Endometrium (tissue), 2 donors: ENCODE measurements at regions not wholly inside any gene's neighbourhood (a gene's known extent, or its start where the extent isn't known, plus 50 kb on each side); places are given as distances from the start of the nearest gene placed in this dataset.

Source experiments
- FAIRE-seq: peaks from 2 replicates; lab custom pipeline; 2012; peaks lifted over from hg19 to GRCh38; lab: Jason Lieb, UNC
- donor health status: control.
- donor health status: control.

DNA sequence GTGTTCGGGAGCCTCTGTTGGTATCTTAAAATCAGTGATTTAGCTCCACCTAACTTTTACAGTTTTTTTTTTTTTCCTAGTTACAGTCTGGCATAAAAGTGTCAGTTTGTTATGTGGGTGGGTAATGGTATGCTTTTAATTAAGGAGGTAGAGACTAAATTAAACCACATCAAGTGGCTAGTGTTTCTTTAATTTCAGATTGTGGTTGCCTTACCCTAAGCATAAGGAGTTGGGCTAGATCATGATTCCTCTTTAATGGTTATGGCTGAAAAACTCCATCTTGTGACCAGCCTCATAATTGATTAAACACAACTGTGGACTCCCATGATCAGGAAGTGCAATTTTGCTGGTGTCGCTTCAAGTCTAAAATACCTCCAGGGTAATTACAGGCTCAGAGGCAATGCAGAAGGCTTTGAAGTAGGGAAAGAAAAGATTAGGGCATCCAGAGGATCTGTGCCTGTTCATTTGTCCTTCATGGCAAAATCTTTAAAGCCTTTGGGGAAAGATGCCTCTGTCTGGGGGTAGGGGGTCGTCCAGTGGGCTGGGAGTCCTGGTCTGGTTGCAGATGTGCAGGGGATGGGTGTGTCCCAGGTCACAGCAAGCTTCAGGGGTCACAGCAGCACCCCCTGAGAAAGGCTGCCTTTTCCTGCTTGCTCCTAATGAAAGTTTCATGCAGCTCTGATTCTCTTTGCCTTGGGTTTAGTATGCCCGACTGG lies 579.2 kb downstream of the BCL11A start:
- no peak for FAIRE-seq

DNA sequence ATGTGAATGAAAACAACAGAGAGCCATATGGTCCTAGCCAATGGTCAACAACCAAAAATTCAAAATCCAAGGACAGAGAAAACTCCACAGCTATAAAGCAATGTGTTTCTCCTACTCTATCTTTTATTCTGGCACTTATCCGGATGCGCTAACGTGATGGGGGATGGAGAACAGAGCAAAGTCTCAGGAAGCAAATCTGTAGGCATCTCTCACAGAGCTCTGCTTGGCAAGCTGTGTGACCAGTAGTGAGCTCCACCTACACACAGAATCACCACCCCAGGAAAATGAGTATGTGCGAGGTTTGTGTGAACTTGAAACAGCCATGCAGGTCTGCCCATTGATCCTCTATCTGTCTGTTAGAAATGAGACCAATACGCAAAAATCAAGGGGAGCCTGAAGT lies 584.3 kb downstream of the BCL11A start:
- no peak for FAIRE-seq

DNA sequence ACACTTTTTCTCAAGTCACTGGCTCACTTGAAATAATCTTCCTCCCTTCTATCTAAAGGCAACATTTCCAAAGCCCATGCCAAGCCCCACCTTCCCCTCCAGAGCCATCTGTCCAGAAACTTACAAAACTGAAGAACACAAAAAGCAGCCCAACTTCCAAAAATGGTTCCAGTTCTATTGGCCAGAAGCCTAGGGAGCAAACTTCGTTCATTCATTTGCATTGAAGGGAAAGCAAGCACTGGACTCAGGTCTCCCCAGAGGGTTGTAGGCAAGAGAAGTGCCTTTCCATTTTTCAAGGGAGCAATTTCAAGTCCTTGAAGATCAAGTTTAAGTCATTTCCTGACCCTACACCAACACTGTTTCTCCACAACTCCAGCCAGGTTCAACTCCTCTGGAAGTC lies 585.0 kb downstream of the BCL11A start:
- no peak for FAIRE-seq

DNA sequence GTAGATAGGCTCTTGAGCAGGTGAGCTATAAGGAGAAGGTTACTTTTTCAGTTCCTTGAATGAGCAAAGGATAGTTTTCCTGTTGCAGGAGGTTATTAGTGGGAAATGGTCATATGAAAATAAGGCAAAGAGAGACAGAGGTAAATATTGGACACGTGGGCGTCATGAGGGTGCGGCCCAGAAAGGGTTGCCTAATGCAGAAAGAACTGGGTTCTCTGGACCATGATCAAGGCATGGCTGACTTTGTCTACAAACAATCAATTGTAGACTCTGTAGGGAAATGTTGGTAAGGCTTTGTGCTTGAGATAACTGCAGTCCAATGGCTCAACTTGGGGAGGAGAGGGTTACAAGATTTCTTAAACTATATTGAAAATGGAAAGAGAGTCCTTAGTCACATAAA lies 585.8 kb downstream of the BCL11A start:
- no peak for FAIRE-seq

DNA sequence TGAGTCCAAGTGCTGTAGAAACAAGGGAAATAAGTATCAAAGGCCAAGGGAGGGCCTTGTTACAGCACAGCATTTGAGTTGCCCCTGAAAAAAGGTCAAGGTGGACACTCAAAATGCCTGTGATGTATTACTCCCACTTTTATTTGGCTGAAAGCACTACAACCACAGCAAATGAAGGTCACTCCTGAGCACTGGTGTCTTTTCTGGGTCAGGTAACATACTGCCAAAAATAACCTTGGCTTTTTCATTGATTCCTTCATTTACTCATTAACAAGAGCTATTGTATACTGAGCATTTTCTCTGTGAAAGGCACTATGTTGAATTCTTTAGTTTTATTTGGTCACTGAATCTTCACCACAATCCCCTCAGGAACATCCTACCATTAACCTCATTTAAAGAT lies 590.3 kb downstream of the BCL11A start:
- FAIRE-seq = no peak

DNA sequence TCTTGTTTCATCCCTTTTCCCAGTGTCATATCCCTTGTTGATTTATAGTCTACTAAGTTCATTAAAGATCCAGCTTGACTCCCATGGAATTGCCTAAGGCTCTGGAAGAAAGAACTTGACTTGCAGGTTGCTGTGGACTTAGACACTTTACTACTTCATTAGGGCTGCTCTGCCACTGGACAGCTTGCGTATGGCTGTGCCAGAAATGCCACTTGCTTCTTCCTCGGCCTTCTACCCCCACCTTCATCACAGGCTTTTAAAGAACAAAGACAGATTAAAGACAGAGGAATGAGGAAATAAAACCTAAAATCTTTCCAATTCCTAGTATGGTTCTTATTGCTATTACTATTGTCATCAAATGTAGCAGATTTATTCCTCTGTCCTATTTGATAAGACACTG lies 591.7 kb downstream of the BCL11A start:
- FAIRE-seq = no peak

DNA sequence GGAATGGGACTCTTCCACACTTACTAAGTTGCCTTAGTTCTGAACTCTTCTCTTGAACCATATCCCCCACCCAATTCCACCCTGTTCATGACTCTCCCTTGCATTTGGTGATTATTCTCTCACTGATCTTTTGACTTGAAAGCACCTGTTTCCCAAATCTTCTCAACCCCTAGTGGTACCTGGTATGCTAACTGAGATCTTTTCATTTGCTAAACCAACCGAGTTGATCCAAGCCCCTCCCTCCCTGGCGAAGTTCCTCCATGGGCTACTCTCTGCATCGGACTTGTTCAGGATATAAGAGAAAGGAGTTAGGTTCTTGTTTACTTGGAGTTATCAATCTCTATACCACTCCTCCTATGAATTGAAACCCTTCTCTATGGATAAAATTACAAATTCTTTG lies 593.5 kb downstream of the BCL11A start:
- no peak for FAIRE-seq

DNA sequence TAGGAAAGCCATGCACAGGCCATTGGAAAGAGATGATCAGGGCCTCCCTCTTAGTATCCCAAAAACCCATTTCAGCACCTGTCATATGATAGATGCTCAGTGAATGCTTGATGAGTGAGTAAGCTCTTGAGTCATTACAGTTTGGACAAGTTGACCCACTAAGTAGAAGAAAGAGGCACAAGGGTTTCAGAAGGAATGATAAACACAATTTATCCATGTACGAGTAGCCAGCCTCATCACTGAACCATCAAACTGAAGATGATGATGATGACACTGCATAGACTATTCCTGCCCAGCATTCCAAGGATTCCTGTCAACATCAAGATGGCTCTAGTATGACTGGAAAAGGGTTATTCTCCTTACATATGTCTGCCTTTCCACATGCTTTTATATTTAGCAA lies 596.0 kb downstream of the BCL11A start:
- no peak for FAIRE-seq

DNA sequence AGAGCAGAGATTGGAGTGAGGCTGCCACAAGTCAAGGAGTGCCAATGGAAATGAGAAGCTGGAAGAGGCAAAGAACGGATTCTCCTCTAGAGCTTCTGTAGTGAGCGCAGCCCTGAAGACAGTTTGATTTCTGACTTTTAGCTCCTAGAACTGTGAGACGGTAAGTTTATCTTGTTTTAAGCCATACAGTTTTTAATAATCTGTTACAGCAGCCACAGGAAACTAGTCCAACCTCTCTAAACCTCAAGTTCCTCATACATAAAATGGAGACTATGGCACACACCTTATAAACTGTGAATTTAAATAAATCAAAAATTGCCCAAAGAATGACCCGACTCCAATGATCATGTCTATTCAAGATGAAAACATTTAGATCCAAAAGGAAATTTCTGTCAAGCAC lies 596.5 kb downstream of the BCL11A start:
- FAIRE-seq = no peak

DNA sequence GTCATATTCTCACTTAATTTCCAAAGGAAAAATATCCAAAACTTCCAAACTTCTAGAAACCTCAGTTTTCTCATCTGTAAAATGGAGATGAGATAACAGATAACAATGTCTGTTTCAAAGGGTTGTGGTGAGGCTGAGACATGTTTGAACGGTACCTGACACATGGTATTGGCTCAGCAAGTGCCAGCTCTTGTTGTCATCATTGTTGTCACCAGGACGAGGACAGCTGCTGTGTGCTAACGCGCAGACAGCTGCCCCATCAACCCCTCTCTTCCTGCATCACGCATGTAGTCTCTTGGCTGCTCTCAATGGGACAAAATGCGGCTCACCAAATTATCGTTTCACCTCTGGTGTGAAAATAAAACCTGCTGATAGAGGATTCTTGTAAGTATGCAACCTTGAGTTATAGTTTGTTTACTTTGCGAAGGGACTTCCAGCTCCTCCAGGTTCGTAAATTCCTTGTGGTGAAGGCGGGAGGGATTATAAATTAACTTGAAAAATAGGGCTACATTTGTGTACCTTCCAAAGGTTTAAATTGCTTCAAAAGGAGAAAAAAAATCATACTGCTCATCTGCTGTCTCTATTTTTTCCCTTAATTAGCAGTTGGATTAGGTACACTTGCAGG lies 605.4 kb downstream of the BCL11A start:
- FAIRE-seq = no peak

DNA sequence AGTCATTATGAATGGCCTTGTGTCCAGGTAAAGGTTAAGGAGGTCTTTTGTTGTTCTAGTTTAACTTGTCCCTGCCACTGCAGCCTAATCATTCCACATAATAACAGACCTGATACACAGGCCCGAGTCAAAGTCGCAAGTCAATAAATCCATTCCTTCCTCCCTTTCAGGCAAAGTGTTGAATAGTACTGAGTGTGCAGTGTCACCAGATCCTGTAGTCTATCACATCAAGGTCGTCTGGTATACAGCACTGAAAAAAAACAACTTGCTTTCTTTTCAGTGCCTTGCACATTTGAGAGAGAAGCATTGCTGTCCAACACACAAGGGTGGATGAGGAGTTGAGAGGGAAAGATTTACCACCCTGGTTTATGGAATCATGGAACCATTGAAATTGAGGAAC lies 606.2 kb downstream of the BCL11A start:
- FAIRE-seq = no peak

DNA sequence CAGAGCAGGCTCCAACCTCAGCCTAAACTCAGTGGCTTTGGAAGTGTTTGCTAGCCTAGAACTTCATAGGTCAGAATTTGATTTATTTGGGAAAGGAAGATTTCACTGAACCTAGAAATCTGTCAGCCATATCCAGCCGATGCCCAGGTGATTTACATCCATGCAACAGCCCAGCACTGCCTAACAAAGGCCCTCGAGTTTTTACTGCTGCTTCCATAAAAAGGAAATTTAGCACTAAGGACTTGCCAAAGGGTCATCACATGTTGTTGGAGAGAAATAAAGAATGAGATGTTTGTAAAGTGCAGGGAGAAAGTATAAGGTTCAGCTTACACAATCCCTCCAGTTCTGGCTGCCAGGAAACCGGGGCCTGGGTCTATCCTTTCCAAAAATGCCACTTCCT lies 614.2 kb downstream of the BCL11A start:
- no peak for FAIRE-seq

DNA sequence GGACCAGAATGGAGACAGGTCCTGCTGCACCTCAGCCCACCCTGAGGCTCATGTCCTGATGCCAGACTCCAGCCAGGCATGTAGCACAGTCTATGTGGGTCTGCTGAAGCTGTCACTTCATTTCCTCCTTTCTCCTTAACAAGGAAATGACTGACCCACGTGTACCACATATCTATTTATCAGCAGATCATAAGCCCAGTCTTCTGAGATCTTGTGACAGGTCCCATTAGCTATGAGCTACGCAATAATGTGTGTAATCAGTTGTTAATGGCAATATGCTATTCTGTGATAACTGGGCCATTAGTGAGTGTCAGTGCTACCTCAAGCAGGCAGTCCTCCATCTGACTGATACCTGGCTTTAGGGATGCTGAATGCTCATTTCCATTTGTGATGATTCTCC lies 615.3 kb downstream of the BCL11A start:
- no peak for FAIRE-seq

DNA sequence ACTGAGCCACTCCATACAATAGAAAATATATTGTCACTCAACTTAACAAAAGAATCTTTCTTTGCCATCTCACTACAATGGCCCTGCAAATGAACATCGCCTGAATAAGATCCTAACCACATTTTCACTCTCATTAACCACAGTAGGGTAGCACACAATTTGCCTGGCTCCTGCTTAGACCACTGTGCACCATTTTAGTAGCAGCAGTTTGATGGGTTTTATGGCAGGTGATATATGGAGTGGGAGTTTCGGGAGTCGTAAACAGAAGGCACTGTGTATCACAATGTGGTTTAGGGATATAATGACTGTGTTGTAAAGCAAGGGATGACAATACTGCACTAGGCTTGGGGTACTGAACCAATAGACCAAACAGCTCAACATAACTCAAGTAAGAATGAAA lies 617.4 kb downstream of the BCL11A start:
- FAIRE-seq = no peak

DNA sequence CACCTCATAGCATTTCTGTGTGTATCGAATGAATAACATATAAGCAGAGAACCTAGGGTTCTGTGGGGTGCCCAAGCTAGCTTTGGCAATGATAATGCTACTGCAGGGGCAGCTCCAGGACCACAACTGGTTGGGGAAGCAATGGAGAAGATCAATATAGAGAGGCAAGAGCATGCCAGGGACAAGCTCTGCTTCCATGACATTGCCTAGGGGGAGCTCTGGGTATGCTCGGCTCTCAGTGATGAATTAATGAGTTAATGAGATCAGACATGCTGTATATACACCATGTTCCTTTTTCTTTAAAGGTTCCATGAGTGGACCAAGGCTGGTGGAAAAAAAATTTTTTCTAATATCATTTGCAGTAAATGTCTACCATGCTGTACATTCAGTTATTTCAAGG lies 618.4 kb downstream of the BCL11A start:
- no peak for FAIRE-seq

DNA sequence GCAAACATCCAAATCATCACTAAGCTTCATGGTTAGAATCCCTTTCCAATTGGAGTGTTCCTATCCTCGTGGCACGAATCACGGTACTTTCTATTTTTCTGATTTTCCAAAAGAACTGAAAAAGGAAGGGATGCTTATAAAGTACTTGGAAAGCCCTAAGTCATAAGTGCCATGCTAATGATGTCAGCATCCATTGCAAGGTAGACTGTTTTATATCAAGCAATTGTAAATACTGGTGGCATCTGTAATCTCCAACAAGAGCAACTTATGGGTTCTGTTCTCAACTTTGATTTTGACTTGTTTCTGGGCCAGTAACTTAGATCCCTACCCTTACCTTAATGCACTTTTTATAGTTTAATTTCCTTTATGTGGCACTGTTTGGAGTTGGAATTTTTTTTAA lies 619.5 kb downstream of the BCL11A start:
- FAIRE-seq = no peak

DNA sequence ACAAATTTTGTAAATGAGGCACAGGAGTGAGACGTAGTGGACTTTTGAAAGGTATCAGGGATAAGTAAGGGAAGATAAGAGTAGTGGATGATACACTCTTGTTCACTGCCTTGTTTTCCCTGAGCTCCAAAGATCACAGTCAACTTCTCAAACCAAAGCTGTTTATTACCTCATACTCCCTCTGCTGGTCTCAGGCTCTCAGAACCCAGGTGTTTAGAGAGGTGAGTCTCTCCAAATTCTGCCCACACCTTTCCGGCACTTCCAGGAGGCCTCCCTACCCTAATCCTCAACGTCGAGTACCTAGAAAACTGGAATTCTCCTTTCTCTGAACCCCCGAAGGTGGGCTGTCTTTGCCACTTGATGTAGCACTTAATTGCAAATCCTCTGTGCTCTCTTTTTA lies 621.1 kb downstream of the BCL11A start:
- FAIRE-seq = no peak

DNA sequence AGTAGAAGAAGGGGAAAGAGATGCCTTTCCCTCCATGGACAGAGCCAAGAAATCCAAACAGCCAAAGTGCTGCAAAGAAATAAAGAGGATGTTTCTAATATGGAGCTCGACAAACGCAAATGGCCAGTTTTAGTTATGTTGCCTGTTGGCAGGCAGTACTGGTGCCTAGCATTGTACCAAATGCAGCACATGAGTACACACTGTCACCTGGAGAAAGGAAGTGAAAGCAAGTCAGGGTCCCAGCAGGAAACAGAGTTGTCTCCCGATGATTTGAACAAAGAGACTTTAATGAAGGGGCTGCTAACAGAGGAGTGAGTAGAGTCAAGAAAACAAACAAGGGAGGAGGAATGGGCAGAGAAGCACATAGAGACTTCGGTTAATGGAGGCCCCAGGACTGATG lies 623.0 kb downstream of the BCL11A start:
- no peak for FAIRE-seq

DNA sequence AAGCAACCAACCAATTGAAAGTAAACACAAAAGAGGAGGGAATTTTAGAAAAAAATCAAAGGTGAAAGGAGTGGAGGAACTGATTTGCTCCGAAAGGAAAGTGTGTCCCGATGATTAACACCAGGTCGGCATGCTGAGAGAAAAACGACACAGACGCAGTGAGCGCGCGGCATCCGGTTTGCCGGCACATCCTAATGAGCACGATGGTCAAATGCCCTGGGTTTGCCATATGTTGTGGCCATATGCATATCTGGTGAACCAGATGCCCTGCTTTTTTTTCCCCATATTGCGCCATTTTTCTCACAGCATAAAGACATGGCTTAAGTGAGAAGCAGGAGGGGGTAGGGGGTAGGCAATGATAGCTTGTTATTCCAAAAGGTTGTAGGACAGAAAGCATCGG lies 626.7 kb downstream of the BCL11A start:
- no peak for FAIRE-seq

DNA sequence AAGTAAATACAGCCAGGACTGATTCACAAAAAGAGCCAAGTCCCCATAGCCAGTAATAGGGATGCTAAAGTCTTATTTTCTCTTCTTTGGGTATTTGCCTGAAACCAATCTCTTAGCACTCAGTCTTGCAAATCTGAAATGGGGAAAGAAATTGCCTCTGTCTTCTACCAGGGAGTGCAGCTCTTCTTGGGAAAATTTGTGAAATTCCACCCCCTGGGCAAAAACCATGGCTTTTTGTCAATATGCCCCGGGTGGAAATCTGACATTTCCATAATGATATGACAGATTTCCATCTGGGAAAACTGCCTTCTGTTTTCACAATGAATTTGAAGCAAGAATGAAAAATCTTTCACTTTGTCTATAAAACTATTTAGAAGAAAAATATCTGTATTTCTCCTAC lies 628.1 kb downstream of the BCL11A start:
- FAIRE-seq = no peak

DNA sequence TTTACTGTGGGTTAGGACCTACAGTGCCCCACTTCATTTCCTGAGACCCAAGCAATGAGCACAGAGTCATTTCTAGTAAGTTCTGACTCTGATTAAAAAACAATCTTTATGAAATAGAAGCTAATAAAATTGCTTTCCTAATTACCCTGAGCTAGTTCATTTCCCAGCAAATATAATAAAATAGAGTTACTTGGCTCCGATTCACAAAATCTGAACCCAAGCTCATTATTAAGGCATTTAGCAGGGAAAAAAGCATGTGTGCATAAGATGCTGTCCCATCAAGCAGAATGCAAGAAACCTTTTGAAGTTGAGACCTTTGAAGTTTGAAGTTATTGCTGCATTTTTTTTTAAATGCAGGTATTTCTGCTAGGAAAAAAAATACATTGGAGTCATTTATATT lies 629.1 kb downstream of the BCL11A start:
- no peak for FAIRE-seq

DNA sequence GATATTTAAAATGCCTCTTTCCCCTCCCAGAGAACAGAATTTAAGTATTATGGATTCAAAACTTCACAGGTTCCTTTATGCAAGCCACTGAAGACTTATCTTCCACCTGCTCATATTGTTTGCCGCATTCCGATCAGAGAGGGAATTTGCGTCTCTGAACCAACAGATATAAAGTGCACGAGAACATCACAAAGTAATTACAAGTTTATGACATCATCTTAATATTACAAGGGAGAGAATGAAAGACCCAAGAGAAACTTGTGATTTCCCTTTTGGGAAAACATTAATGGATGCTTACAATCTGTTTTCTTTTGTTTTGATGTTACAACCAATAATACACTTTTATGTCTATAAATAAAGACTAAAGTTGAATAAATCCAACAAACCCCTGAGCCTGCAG lies 631.0 kb downstream of the BCL11A start:
- peak; percentile 96 for FAIRE-seq

DNA sequence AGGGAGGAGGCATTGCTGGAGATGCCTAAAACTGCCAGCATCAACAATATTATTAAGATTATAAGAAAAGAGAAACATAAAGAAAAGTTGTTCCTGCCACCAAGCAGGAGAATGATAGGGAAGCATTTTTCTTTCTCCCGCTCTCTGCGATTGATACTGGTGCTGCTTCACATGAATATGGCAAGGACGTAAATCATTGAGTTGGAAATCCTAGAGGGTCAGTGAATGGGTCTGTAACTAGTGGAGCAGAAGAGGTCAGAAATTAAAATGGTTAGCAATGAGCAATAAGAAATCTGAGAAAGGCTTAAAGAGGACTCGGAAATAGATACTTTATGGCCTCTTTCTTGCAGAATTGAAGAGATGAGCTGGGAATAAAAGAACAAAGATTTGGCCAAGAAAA lies 631.7 kb downstream of the BCL11A start:
- no peak for FAIRE-seq

DNA sequence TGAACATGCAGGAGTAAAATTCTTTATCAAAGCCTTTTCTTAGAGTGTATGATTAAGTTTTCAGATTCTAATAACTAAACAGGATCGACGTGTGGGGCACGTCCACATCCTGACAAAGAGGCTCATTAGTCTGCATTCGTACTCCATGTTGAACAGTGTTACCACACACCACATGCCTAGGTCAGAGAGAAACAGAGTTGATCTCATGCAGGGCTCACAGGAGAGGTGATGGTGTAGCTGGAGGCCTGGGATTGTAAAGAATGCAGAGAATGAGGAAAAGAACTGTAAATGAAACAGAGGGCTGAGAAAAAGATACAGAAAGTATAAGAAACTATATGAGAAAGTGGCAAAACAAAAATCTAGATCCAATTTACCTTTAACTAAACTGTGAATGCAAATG lies 632.5 kb downstream of the BCL11A start:
- no peak for FAIRE-seq
